ENCODE measurements at regions not wholly inside any gene's neighbourhood (a gene's known extent, or its start where the extent isn't known, plus 50 kb on each side); places are given as distances from the start of the nearest gene placed in this dataset.
"Not testable (repeated sequence)": the region's sequence is repeated elsewhere in the genome, so short reads cannot be mapped to it uniquely, and the experiment has no call there.

DNA sequence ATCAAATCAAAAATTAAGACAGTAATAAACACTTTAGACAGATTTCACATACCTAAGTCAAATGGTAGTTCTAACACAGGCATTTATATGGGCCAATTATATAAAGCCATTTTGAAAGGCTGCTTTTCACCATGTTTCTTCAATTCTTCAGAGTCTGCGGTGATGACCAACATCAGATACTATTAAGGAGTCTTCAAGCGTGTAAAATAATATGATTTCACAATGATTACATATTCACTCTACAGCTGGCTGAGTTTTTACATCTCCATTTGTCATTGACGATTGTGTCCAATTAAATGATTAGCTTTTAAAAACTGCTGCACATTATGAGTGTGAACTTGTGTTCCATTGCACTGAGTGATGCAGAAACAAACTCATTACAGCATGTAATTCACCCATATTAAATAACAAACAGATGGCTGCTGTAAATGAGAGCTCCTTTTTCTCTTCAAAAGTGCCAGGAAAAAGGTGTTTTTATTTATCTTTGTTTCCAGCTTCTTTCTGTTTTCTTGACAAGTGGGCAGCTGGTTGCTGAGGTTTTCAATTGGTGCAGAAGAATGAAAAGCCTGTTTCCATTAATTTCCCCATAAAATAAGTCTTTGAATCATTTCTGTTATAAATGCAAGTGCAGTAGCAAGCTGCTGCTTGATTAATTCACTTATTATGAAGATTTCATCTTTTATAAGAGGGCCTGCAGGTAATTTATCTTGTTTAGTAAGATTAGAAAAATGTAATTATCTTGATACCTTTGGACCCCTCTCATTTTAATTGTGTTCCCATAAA, 676.1 kb upstream of the KLHL1 start:
- DNase-seq (ENCODE audit: low spot score): no peak

DNA sequence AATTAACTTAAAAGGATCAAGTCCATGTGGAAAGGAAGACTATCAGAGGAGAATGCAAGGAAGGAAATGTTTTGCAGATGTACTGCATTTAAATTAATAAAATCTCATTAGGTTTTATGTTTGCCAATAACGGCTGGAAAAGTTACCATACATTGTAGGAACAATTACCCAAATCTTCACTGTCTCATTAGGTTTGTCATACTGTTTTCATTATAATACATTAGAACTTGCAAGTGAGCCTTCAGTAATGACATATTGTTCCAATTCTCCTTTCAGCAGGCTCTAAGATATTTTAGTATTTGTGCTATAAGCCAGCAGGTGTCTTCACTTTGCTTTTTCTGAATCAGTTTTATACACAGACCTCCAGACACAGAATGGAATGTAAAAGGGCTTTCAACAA, 661.6 kb upstream of the KLHL1 start:
- DNase-seq (ENCODE audit: low spot score): no peak

DNA sequence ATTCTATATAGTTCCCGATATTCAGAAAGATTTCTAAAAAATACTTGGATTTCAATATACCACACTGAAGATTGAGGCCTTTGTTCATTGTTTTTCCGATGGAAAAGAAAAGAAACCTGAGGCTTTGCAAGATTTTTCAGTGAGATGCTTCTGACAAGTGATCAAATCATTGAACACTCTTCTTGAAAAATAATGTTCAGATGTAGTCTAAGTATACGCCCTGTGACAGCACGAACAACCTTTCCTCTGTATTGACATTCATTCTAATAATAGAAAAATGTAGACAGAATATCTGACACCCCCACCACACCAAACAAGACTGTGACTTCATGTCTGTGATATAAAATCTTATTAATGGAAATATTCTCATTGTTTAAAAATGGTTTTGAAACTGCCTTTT, 650.7 kb upstream of the KLHL1 start:
- DNase-seq (ENCODE audit: low spot score): no peak

DNA sequence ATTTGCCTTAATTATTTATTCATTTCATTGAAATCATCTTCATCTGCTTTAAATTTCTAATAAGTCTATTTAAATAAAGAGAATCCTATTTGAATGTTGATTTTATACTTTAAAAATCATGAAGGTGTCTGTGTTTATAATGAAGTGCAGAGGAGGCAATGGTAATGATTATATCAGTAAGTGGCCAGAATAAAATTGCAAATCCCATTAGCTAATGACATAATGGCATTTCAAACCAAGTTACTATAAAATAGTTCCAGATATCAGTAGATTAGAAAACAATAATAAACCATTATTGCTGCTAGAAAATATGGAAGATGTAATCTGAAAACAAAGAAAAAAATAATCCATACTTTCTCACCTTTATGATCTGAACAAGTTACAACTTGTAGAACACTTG, 647.8 kb upstream of the KLHL1 start:
- DNase-seq (ENCODE audit: low spot score): no peak

DNA sequence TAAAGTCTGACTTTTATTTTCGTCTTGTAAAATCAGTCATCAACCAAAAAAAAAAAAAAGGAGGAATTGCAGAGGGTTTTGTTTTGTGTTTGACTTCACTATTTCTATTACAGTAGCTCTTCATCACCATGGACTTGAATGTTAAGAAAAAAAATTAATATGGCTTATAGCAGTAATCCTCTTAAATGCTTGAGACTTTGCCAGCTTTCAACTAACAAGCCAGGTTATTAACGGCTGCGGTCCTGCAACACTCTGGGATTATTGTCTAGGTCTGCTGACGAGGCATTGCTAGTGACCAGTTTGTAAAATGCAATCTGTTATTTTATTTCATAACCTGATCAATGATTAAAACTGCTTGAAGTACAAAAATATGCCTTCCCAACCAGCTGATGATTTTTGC, 647.2 kb upstream of the KLHL1 start:
- DNase-seq (ENCODE audit: low spot score): no peak

DNA sequence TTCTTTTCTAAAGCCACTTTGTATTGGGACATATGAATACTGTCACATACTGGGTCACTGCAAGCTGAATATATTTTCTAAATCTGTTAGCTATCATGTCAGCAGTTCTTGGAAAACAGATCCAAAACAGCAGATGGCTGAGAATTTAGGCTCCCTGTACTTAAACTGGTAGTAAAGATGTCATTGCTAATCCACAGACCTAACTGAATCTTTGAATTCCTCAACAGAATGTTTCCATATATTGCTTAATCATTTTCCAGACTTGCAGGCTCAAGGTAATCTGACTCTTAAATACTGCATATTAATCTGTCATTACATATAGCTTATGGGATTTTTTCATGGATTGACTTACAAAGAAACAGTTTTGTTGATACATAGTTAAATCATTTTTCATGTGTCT, 639.0 kb upstream of the KLHL1 start:
- no peak for DNase-seq (ENCODE audit: low spot score)

DNA sequence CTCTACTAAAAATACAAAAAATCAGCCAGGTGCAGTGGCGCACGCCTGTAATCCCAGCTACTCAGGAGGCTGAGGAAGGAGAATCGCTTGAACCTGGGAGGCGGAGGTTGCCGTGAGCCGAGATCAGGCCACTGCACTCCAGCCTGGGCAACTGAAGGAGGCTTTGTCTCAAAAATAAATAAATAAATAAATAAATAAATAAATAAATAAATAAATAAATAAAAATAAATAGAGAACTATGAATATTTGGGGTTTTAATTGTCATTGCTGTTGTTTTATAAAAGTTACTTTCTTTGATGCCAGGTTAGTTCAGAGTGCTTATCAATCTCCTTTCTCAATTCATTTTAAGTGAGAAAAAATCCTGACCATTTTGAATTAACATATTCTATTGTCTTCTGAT, 638.2 kb upstream of the KLHL1 start:
- DNase-seq (ENCODE audit: low spot score): not testable (repeated sequence)

DNA sequence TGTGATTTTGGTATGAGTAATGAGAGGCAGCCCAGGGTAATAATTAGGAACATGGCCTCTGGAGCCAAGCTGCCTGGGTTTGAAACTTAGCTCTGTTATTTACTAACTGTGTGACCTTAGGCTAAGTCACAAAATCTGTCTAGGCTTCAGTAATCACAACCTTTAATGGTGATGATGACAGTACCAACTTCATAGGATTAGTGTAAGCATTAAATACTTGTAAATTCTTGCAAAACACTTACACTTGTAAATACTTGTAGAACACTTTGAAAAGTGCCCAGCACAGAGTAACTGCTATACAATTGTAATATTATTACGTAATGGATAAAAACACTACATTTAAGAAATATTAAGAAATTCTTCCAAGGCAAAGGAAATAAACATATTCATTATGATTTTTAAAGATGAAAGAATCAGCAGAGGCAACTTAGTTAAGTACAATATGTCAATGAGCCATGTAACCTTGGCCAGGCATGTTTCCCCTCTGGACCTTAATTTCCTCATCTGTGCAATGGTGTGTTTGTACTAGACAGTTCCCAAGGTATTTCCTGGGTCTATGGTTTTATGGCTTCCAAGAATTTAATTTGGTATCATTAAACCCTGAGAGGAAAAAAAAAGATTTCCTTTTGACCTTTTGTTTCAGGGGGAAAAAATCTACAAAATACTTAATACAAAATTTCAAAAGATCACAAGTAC, 628.5 kb upstream of the KLHL1 start:
- no peak for DNase-seq (ENCODE audit: low spot score)

DNA sequence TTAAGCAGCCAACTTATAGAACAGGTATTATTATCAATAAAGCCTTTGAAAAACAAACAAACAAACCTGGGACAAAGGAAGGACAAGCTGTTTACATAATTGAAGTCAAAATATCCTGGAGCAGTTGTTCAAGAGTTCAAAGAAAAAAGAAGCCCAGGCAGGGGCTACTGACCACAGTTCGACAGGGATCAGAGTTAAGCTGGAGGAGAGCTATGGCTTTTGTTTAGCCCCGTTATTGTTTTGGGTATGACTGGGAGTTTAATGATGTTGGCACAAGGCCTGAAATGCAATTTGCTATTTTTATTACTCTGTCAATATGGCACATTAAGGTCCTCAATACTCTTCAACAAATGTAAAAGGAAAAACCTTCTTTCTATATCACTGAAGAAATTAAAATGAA, 624.4 kb upstream of the KLHL1 start:
- no peak for DNase-seq (ENCODE audit: low spot score)

DNA sequence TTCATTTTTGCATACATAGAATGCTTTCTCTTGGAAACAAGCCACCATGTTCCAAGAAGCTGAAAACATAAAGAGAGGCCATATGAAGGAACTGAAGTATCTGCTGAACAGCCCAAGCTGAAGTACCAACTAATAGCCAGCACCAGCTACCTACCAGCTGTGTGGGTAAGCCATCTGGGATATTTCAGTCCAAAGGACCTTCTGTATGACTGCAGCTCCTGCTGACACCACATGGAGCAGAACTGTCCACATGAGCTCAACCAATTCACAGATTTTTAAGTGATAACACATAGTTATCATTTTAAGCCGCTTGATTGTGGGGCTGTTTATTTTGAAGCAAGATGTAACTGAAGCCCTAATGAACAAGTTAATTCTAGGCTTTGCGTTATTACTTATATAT, 621.1 kb upstream of the KLHL1 start:
- no peak for DNase-seq (ENCODE audit: low spot score)

DNA sequence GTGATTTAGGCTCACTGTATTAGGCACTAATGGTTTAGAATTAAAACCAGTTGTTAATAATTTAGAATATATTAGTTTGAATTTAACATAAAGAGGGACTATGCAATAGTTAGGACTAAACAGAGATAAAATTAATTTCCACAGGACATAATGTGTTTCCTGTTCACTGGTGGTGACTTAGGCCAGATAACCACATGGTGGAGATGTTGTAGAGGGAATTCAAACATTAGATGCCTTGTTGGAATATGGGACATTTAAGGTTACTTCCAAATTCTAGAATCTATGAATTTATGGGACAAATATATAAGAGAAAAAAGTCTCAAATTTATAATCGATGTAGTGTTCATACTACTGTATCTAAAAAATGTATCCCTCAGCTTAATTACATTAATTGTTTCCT, 615.5 kb upstream of the KLHL1 start:
- DNase-seq (ENCODE audit: low spot score): no peak

DNA sequence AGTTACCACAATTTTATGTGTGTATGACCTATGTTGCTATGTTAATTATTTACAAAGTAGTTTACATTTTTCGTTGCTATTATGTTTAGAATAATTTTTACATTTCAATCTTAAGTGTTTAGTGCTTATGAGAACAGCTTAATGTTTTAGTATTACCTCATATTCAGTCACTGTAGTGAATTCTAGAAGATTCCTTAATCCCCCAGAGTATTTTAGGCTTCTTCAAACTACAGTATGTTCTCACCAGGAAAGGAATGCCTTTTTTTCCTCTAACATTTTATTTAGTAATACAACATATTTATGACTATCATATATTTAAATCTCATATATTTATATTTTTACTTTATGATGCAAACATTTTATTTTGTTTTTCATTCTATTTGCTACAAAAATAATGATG, 612.1 kb upstream of the KLHL1 start:
- DNase-seq (ENCODE audit: low spot score): no peak

DNA sequence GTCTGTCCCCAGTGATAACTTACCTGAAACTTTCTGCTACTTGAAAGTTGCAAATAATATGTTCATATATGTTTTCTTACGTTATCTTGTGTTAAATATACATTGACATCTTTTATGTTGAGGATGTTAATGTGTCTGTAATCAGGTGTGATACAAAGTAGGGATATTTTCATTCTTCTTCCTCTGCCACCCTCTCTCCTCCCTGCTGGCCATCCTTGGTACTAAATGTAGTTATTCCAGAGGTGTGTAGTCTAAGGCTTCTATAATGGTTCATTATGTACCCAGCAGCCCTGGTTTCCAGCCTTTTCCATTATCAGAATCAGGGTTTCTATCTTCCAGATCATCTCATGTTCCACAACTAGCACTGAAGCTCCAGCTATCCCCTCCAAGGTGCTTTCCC, 606.7 kb upstream of the KLHL1 start:
- DNase-seq (ENCODE audit: low spot score): no peak

DNA sequence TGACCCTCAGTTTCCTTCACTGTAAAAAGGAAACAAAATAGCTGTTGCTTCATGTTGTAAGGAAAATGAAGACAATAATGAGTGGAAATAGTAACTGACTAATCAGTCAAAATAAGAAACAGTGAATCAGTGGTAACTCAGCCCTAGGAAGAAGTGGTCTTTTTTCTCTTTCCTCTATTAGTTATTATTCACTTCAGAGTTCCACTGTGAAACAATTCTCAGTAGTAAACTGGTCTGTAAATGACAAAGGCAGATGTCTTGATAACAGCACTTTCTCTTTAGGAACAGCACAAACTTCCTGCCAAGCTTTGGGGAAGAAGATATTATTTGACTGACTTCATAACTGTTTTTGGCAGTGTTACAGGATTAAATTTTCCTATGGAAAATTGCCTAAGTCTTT, 600.5 kb upstream of the KLHL1 start:
- DNase-seq (ENCODE audit: low spot score): no peak

DNA sequence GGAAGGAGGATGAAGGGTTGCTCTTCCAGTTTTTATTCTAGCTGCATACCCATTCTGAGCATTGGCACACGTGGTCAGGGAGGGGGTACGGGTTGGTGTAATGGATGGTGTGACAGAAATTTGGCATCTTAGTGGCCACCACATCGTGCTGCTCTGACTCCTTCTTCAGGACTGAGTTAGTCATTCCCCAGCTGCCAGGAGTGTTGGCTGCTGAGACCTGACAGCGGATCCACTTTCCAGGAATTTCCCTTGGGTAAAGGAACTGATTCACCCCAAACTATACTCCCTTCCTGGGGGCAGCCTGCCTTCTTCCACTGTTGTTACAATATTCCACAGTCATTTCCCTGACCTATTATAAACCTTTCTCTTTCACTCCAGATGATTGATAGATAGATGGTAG, 595.5 kb upstream of the KLHL1 start:
- no peak for DNase-seq (ENCODE audit: low spot score)

DNA sequence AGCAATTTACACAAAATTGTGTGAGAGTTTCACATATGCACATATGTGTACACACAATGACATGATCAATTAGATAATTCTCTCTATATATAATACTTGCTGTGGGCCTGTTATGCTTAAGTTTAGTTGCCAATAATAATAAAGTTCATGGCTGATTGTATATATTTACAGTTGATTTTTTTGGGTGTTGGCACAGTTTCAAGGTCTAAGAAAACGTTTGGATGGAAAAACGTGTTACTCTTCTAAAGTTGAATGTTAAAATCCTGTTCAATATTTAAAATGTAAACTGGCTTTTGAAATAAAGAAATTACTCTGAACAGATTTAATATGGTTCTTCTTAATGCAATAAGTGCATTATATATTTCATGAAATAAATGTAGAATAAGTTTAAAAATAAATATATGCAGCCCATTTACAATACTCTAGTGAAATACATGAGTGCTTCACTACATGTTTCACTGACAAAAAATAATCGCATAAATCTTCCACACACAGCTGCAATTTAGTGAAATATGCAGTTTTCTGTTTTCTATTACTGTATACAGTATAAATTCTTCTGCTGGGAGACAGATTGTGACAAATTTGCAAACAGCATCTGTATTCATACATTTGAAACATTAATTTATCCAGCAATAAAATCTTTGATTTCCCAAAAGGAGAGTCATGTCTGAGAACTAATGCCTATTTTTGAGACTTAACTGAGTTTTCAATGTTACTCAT, 586.9 kb upstream of the KLHL1 start:
- no peak for DNase-seq (ENCODE audit: low spot score)

DNA sequence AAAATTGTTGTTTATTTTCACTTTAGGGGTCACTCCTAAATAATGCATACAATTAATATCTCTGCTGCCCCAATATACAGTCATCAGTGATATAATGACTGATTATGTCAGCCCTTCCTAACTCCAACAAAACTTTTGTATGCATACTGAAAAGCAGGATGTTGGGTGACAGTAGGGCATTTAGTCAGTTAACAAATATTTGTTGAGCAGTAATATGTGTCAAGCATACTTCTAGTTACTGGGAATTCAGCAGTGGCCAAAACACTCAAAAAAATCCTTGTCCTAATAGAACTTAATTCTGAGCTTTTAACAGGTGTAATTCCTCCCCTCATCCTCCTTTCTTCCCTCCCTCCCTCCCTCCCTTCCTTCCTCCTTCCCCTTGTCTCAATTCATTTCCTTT, 560.7 kb upstream of the KLHL1 start:
- no peak for DNase-seq (ENCODE audit: low spot score)

DNA sequence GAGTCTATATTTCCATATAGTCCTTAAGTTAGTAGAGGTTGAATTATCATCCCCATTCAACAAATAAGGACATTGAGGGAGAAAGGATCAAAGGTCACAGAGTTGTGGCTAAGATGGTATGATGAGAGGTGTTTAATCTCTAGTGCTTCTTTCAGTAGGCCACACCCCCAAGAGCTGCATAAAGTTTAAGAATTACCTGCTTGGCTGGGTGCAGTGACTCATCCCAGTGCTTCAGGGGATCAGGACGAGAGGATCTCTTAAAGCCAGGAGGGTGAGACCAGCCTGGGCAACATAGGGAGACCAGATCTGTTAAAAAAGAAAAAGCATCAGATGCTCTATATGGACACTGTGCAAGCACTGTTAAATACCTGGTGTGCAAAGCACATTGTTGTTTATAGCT, 560.0 kb upstream of the KLHL1 start:
- DNase-seq (ENCODE audit: low spot score): no peak

DNA sequence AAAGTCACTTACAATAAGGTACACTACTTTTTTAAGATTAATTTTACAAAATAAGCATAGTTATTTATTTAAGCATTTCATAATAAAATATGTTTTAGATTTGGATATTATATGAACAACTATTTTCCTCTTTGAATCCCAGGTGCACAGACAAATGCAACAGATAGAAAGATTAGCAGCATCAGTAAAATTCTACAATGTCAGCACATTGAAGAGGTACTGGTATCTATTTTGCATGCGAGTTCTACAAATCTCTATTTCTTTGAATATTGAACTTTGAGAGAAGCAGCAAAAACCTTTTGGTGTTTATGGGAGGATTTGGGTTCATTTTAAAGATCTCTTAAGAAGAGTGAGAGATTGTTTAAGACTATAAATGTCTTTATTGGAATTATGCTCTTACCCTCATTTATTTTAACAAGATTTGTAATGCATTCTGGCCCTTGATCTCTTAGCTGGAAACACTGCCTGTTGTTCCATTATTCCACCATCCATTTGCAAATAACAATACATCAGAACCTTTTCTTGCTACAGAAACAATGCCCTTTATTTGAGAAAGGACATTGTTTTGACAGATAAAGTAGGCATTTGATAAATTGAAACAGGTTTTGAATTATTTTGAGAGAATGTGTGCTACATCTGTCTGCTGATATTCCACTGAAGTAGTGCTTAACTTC, 558.8 kb upstream of the KLHL1 start:
- no peak for DNase-seq (ENCODE audit: low spot score)

DNA sequence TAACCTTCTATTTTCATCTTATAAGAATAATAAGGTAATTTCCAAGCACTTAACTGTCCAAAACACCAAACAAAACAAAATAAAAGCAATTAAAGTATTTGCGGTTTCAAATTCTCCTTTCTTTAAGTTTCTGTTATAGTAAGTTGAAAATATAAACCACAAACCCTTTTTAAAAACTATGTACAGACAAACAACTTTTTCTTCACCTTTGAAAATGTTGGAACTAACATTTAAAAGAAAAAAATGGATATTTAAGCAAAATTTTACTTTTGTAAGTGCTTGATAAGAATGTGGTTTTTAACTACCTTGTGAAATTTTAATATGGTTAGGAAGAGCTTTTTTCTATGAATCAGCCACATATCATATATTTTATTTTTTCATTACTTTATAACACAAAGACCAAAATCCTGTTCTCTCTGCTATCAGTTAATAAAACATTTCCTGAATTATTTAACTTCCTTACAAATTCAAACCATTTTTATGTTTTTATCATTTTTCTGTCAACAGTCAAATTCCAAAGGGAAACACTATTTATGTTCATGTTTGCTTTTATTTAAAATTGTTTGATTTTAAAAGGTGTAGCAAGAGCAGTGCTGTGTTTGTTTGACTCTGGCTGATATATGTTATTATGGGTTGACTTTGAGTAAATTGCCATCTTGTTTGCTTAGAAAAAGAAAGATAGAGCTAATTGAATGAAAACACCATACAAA, 554.1 kb upstream of the KLHL1 start:
- no peak for DNase-seq (ENCODE audit: low spot score)

DNA sequence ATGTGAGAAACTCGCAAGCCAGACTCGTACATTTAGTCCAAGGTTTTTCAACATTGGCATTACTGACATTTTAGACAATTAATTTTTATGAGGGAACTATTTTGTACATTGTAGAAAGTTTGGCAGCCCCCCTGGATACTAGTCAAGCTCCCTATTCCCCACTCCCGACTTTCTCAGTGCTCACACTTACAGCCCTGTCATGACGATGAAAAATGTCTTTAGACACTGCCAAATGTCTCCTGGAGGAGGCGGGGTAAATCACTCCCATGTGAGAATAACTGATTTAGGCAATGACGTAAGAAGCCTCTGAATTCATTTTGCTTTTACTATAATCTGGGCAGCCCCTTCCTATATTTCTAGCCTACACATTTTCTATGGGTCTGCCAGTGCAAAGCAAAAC, 535.8 kb upstream of the KLHL1 start:
- no peak for DNase-seq (ENCODE audit: low spot score)

DNA sequence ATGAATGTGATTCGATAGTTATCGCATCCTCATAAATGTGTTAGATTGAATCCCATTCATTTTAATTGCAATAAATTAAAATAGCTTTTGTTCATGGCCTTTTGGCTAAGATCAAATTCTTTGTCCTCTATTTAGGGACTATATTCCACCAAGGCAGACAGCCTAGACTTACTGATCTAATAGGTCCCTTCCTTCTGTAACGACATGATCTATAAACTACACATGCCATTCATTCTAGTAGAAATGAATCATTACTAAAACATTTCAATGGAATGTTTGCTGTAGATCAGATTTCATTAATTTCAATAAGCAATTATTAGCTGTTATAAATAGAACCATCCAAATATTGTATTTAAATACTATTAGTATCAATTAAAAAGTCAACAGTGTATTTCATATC, 526.6 kb upstream of the KLHL1 start:
- DNase-seq (ENCODE audit: low spot score): no peak
